ENCODE measurements at regions not wholly inside any gene's neighbourhood (a gene's known extent, or its start where the extent isn't known, plus 50 kb on each side); places are given as distances from the start of the nearest gene placed in this dataset.
"Not testable (repeated sequence)": the region's sequence is repeated elsewhere in the genome, so short reads cannot be mapped to it uniquely, and the experiment has no call there.

- 0% methylated on average over 1 of the region's 1 CpG for WGBS
- DNase-seq, result peak; percentile 28
- no peak overlapping the region for H3K4ac ChIP-seq (ENCODE audit: low read depth in 1 of 2, low read length in 2 of 2)
Measured at GRCh38 chr12:107200394-107200793, 107.0 kb upstream of the CRY1 start.

DNA sequence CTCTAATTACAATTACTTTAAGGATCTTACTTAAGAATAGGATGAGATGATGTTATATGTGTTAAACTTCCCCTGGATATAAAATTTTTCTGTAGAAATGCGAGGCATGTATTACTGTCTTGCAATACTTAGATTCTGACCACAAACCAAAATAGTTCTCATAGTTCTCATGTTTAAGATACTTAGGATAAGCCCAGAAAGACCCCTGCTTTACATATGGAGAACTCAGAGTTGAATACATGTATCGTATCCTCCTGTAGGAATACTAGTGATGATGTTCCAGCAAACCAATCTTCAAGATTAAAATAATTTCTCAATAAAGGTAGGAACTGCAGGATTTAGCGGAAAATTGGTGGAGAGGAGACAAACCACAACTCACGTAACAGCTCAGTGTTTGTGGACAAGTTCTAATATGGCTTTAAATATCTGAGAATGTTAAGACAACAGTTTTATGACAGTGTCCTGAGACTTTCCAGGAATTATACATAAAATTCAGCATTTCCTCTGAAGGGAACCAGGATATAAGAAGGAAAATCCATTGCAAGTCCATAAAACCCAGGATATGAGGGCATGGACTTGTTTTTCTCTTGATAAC is 114.7 kb upstream of the CRY1 start:
- no peaks in the 10 kb centered on the region for H3K36me3 ChIP-seq (ENCODE audit: control insufficient read depth in 1 of 2, insufficient read depth in 2 of 2, low read depth in 1 of 2, low read length in 2 of 2)
- H3K9ac ChIP-seq (ENCODE audit: low read length), result no peak overlapping the region
- peaks cover 2% of the 10 kb centered on the region for H3K4me1 ChIP-seq (ENCODE audit: control insufficient read depth, insufficient read depth, low read depth, low read length)
- H3K4me2 ChIP-seq (ENCODE audit: low read length, poor library complexity, severe bottlenecking), result peak overlapping the region; percentile 16
- no peak overlapping the region for H2BK120ac ChIP-seq (ENCODE audit: low read depth, low read length)
- H2BK5ac ChIP-seq (ENCODE audit: low read depth, low read length, poor library complexity, severe bottlenecking), result no peak overlapping the region
- H3K4me3 ChIP-seq (ENCODE audit: insufficient read depth in 1 of 2, low read depth in 1 of 2, low read length in 2 of 2), result no peak overlapping the region
- H3K18ac ChIP-seq (ENCODE audit: low read depth in 1 of 2, low read length in 2 of 2), result no peak overlapping the region
- no peak overlapping the region for H3K4ac ChIP-seq (ENCODE audit: low read depth in 1 of 2, low read length in 2 of 2)
- H4K91ac ChIP-seq (ENCODE audit: low read length), result no peak overlapping the region
- H4K8ac ChIP-seq (ENCODE audit: low read length), result no peak overlapping the region
- no peak overlapping the region for H2AFZ ChIP-seq (ENCODE audit: low read depth, low read length)
- no peak overlapping the region for H2BK12ac ChIP-seq (ENCODE audit: low read length in 2 of 2)
- no peak overlapping the region for H2BK15ac ChIP-seq (ENCODE audit: low read depth, poor library complexity, severe bottlenecking)
- no peaks in the 10 kb centered on the region for H3K79me1 ChIP-seq (replicated peaks; ENCODE audit: low read length, poor library complexity, severe bottlenecking)
- no peak overlapping the region for H3K23ac ChIP-seq (ENCODE audit: low read length in 2 of 2)
- H2AK5ac ChIP-seq (ENCODE audit: low read length, severe bottlenecking), result no peak overlapping the region
- no peak for DNase-seq
- H3K9me3 ChIP-seq (ENCODE audit: control insufficient read depth, low read length), result no peaks in the 10 kb centered on the region
- H3K27ac ChIP-seq (ENCODE audit: low read length, poor library complexity, severe bottlenecking), result peak overlapping the region; percentile 43
- H3K27me3 ChIP-seq (ENCODE audit: control insufficient read depth in 1 of 2, insufficient read depth in 1 of 2, low read length in 2 of 2), result peaks cover 0 to 3% of the 10 kb centered on the region in 2 experiments
- 67% methylated on average over 3 of the region's 4 CpGs for WGBS
- H3K14ac ChIP-seq (ENCODE audit: low read length in 2 of 2), result no peak overlapping the region

More at GRCh38 chr12:107200394-107200793, 107.0 kb upstream of the CRY1 start:
- Histone ChIP-seq H3K9ac (ENCODE audit: low read length) (no peak overlapping the region), H2BK15ac (ENCODE audit: low read depth, poor library complexity, severe bottlenecking) (no peak overlapping the region), H3K4me1 (ENCODE audit: control insufficient read depth, insufficient read depth, low read depth, low read length) (no peaks in the 10 kb centered on the region), H2AK5ac (ENCODE audit: low read length, severe bottlenecking) (no peak overlapping the region), H3K18ac (ENCODE audit: low read depth in 1 of 2, low read length in 2 of 2) (no peak overlapping the region), H3K36me3 (ENCODE audit: control insufficient read depth in 1 of 2, insufficient read depth in 2 of 2, low read depth in 1 of 2, low read length in 2 of 2) (no peaks in the 10 kb centered on the region), H3K9me3 (ENCODE audit: control insufficient read depth, low read length) (no peaks in the 10 kb centered on the region), H3K14ac (ENCODE audit: low read length in 2 of 2) (no peak overlapping the region), H3K27me3 (ENCODE audit: control insufficient read depth in 1 of 2, insufficient read depth in 1 of 2, low read length in 2 of 2) (no peaks in the 10 kb centered on the region), H4K91ac (ENCODE audit: low read length) (no peak overlapping the region), H3K23ac (ENCODE audit: low read length in 2 of 2) (no peak overlapping the region), H3K79me1 (replicated peaks; ENCODE audit: low read length, poor library complexity, severe bottlenecking) (no peaks in the 10 kb centered on the region), H3K4me2 (ENCODE audit: low read length, poor library complexity, severe bottlenecking) (no peak overlapping the region), H2BK5ac (ENCODE audit: low read depth, low read length, poor library complexity, severe bottlenecking) (no peak overlapping the region), H2BK120ac (ENCODE audit: low read depth, low read length) (no peak overlapping the region), H3K4me3 (ENCODE audit: insufficient read depth in 1 of 2, low read depth in 1 of 2, low read length in 2 of 2) (no peak overlapping the region), H4K8ac (ENCODE audit: low read length) (no peak overlapping the region), H2BK12ac (ENCODE audit: low read length in 2 of 2) (no peak overlapping the region), H2AFZ (ENCODE audit: low read depth, low read length) (no peak overlapping the region), H3K27ac (ENCODE audit: low read length, poor library complexity, severe bottlenecking) (no peak overlapping the region)

GRCh38 chr12:107209700-107210099 is 116.4 kb upstream of the CRY1 start:
- not testable (repeated sequence) for H3K4ac ChIP-seq (ENCODE audit: low read depth in 1 of 2, low read length in 2 of 2); H4K8ac ChIP-seq (ENCODE audit: low read length); H3K4me3 ChIP-seq (ENCODE audit: insufficient read depth in 1 of 2, low read depth in 1 of 2, low read length in 2 of 2); H3K79me1 ChIP-seq (replicated peaks; ENCODE audit: low read length, poor library complexity, severe bottlenecking); H2AK5ac ChIP-seq (ENCODE audit: low read length, severe bottlenecking); H3K14ac ChIP-seq (ENCODE audit: low read length in 2 of 2); H3K27me3 ChIP-seq (ENCODE audit: control insufficient read depth in 1 of 2, insufficient read depth in 1 of 2, low read length in 2 of 2); H2BK120ac ChIP-seq (ENCODE audit: low read depth, low read length); H2BK15ac ChIP-seq (ENCODE audit: low read depth, poor library complexity, severe bottlenecking); H3K36me3 ChIP-seq (ENCODE audit: control insufficient read depth in 1 of 2, insufficient read depth in 2 of 2, low read depth in 1 of 2, low read length in 2 of 2); H4K91ac ChIP-seq (ENCODE audit: low read length); H3K23ac ChIP-seq (ENCODE audit: low read length in 2 of 2); H2BK12ac ChIP-seq (ENCODE audit: low read length in 2 of 2); H3K18ac ChIP-seq (ENCODE audit: low read depth in 1 of 2, low read length in 2 of 2); H3K4me1 ChIP-seq (ENCODE audit: control insufficient read depth, insufficient read depth, low read depth, low read length); DNase-seq; H2AFZ ChIP-seq (ENCODE audit: low read depth, low read length); H2BK5ac ChIP-seq (ENCODE audit: low read depth, low read length, poor library complexity, severe bottlenecking); H3K9ac ChIP-seq (ENCODE audit: low read length); H3K9me3 ChIP-seq (ENCODE audit: control insufficient read depth, low read length); H3K4me2 ChIP-seq (ENCODE audit: low read length, poor library complexity, severe bottlenecking); H3K27ac ChIP-seq (ENCODE audit: low read length, poor library complexity, severe bottlenecking)
- 87% methylated on average over 7 of the region's 7 CpGs for WGBS

DNA sequence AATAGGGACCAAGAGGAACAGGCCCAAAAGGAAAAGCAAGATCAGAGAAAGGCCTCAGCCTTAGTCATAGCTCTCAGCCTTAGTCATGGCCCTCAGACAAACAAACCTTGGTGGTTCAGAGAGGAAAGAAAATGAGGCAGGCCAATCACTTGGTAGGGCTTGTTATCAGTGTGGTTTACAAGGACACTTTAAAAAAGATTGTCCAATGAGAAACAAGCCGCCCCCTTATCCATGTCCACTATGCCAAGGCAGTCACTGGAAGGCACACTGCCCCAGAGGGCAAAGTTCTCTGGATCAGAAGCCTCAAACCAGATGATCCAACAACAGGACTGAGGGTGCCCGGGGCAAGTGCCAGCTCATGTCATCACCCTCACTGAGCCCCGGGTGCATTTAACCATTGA is 121.0 kb upstream of the CRY1 start:
- WGBS, result 69% methylated on average over 3 of the region's 3 CpGs
- DNase-seq, result peak; percentile 18
- H2BK12ac ChIP-seq (ENCODE audit: low read length in 2 of 2); H3K4ac ChIP-seq (ENCODE audit: low read depth in 1 of 2, low read length in 2 of 2); H3K18ac ChIP-seq (ENCODE audit: low read depth in 1 of 2, low read length in 2 of 2); H3K23ac ChIP-seq (ENCODE audit: low read length in 2 of 2); H3K27me3 ChIP-seq (ENCODE audit: control insufficient read depth in 1 of 2, insufficient read depth in 1 of 2, low read length in 2 of 2); H3K27ac ChIP-seq (ENCODE audit: low read length, poor library complexity, severe bottlenecking); H2BK5ac ChIP-seq (ENCODE audit: low read depth, low read length, poor library complexity, severe bottlenecking); H3K9ac ChIP-seq (ENCODE audit: low read length); H3K4me3 ChIP-seq (ENCODE audit: insufficient read depth in 1 of 2, low read depth in 1 of 2, low read length in 2 of 2); H2AFZ ChIP-seq (ENCODE audit: low read depth, low read length); H2BK15ac ChIP-seq (ENCODE audit: low read depth, poor library complexity, severe bottlenecking); H4K8ac ChIP-seq (ENCODE audit: low read length); H3K4me2 ChIP-seq (ENCODE audit: low read length, poor library complexity, severe bottlenecking); H3K79me1 ChIP-seq (replicated peaks; ENCODE audit: low read length, poor library complexity, severe bottlenecking); H2AK5ac ChIP-seq (ENCODE audit: low read length, severe bottlenecking); H3K9me3 ChIP-seq (ENCODE audit: control insufficient read depth, low read length); H3K4me1 ChIP-seq (ENCODE audit: control insufficient read depth, insufficient read depth, low read depth, low read length); H3K36me3 ChIP-seq (ENCODE audit: control insufficient read depth in 1 of 2, insufficient read depth in 2 of 2, low read depth in 1 of 2, low read length in 2 of 2); H4K91ac ChIP-seq (ENCODE audit: low read length); H3K14ac ChIP-seq (ENCODE audit: low read length in 2 of 2); H2BK120ac ChIP-seq (ENCODE audit: low read depth, low read length): not testable (repeated sequence)

Measured in mesenchymal stem cell (in vitro differentiated cells and primary cell).